ENCODE measurements at regions not wholly inside any gene's neighbourhood (a gene's known extent, or its start where the extent isn't known, plus 50 kb on each side); places are given as distances from the start of the nearest gene placed in this dataset.

- no peak for DNase-seq
- peaks cover 0 to 74% (median 53%) of the 10 kb centered on the region in 7 donors for H3K27me3 ChIP-seq
Measured at GRCh38 chr1:36714301-36714700, 231.6 kb upstream of the CSF3R start.

GRCh38 chr1:36711480-36711879 lies 228.8 kb upstream of the CSF3R start:
- intact Hi-C loops (cut with DNase I), result no loop called here
- no peaks in the 10 kb centered on the region for H3K36me3 ChIP-seq
- no peak for ATAC-seq
- peaks cover 0 to 86% (median 78%) of the 10 kb centered on the region in 7 donors for H3K27me3 ChIP-seq
- no peak for DNase-seq
- 13 to 19% methylated on average over 2 of the region's 2 CpGs for WGBS, 2 donors
- no peaks in the 10 kb centered on the region for H3K9me3 ChIP-seq
- no peak overlapping the region for H3K4me3 ChIP-seq
- TF ChIP-seq CTCF (IDR thresholded peaks at IDR 0.05), result no peak
- no peaks in the 10 kb centered on the region for H3K4me1 ChIP-seq
- no peak overlapping the region for H3K27ac ChIP-seq

More at GRCh38 chr1:36714301-36714700, 231.6 kb upstream of the CSF3R start:
- H3K4me3 ChIP-seq, result no peak overlapping the region
- no peaks in the 10 kb centered on the region for H3K9me3 ChIP-seq
- no peak overlapping the region for H3K27ac ChIP-seq
- TF ChIP-seq CTCF (IDR thresholded peaks at IDR 0.05), result no peak
- intact Hi-C loops (cut with DNase I), result no loop called here
- H3K36me3 ChIP-seq, result no peaks in the 10 kb centered on the region
- H3K4me1 ChIP-seq, result no peaks in the 10 kb centered on the region
- no peak for ATAC-seq
- WGBS, 2 donors, result 39 to 44% methylated on average over 2 of the region's 2 CpGs

- Histone ChIP-seq H3K9me3 (no peaks in the 10 kb centered on the region), H3K4me3 (no peak overlapping the region), H3K27ac (no peak overlapping the region), H3K4me1 (no peaks in the 10 kb centered on the region), H3K27me3 (peaks cover 4 to 86% (median 83%) of the 10 kb centered on the region in 7 donors), H3K36me3 (no peaks in the 10 kb centered on the region)
- no peak for TF ChIP-seq CTCF (IDR thresholded peaks at IDR 0.05)
- DNase-seq (no peak), ATAC-seq (no peak)
- intact Hi-C loops (cut with DNase I), result no loop called here
- 3 to 8% methylated on average over 5 of the region's 5 CpGs for WGBS, 2 donors
Measured at GRCh38 chr1:36710951-36711350, 228.2 kb upstream of the CSF3R start.

GRCh38 chr1:36709869-36710481 lies 227.3 kb upstream of the CSF3R start:
- Histone ChIP-seq H3K9me3 (no peaks in the 10 kb centered on the region), H3K4me1 (no peaks in the 10 kb centered on the region), H3K27ac (no peak overlapping the region), H3K4me3 (no peak overlapping the region), H3K27me3 (peaks cover 8 to 95% (median 83%) of the 10 kb centered on the region in 7 donors), H3K36me3 (no peaks in the 10 kb centered on the region)
- DNase-seq (no peak), ATAC-seq (no peak)
- intact Hi-C loops (cut with DNase I), result loop anchor here in 2 of 10 donors (10.0 kb wide), 2 partner anchors 325 to 725 kb away; partner anchors contain the start of gene GRIK3 (in 1 of the 2)
- no peak for TF ChIP-seq CTCF (IDR thresholded peaks at IDR 0.05)
- 41 to 43% methylated on average over 17 of the region's 17 CpGs for WGBS, 2 donors
